Activated effector memory CD4-positive, alpha-beta T cell treated with anti-CD3 and anti-CD28 coated beads, Interleukin-2, amount 50 U/mL, for 16 hours (primary cell): ENCODE measurements at regions not wholly inside any gene's neighbourhood (a gene's known extent, or its start where the extent isn't known, plus 50 kb on each side); places are given as distances from the start of the nearest gene placed in this dataset.
"Not testable (repeated sequence)": the region's sequence is repeated elsewhere in the genome, so short reads cannot be mapped to it uniquely, and the experiment has no call there.

Experiments
- DNase-seq: peaks from one replicate; pipeline ENCODE4 v3.0.0-alpha.2; 2020

DNA sequence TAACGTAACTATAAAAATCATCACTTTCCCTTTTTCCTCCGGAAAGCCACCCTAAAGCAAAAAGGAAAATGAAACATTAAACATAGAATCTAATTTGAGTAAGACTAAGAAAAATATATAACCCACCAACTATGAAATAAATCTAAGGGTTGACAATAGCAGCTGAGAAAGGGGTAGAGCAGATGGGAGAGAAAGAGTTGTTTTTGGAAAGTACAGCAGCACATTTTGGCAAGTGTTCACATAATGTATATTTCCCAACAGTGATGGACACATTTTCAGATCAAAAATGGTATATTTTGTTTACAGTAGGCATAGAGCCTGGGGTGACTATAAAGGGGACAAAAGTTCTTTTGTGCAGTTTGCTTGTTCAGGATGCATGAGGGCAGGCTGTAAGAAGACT, 1287.4 kb upstream of the B3GALT2 start:
- no peak for DNase-seq

DNA sequence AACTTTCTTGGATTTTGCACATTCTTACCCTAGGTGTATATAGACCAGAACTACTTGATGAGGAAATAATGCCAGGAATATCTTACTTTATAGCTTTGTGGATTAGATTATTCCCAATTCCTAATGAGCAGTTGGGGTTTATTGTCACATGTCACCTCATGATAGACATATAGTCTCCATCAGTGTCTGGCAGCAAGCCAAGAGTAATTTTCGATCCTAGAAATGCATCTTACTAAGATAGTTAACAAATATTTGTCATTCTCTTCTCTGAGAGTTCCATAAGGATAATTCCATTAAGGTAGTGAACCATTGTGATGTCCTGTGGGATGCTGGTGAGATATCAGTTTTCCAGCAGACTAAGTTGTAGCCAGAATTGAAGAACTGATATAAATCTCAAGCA, 1282.9 kb upstream of the B3GALT2 start:
- DNase-seq = no peak

- no peak for DNase-seq
Measured at GRCh38 chr1:194466706-194467105, 1280.3 kb upstream of the B3GALT2 start.

GRCh38 chr1:194447636-194448035, 1261.2 kb upstream of the B3GALT2 start:
- no peak for DNase-seq

GRCh38 chr1:194445244-194445643, 1258.8 kb upstream of the B3GALT2 start:
- DNase-seq = no peak

- DNase-seq = no peak
Measured at GRCh38 chr1:194442901-194443575, 1256.6 kb upstream of the B3GALT2 start.

DNA sequence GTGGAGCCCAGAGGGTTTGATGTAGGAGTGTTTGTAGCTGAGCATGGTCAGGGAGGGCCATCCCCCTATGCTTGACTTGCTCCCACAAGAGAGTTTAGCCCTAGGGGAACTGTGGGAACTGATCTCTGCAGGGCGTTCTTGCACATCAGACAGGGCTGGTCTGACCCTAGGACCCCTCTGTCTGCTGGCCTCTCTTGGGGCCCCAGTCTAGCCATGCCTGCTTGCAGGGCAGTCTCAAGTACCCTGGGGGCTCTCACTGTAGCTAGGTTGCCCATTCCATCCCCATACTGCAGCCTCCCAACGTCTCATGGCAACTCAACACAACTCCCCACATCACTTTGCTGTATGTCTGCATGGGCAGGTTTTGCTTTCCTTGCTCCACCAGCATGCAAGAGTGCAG, 1250.7 kb upstream of the B3GALT2 start:
- no peak for DNase-seq

DNA sequence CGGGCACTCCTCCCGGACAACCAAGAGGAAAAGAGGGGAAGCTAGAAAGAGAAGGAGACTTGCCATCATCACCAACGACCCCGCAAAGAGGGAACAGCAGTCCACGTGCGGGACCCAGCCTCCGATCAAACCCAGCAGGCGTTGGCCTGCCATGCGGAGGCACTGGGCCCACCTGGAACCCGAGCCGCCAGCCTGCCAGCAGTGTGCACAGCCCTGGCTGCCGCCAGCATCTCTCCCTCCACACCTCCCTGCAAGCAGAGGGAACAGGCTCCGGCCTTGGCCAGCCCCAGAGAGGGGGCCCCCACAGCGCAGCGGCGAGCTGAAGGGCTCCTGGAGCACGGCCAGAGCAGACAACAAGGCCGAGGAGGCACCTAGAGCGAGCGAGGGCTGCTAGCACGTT, 1244.7 kb upstream of the B3GALT2 start:
- no peak for DNase-seq

DNA sequence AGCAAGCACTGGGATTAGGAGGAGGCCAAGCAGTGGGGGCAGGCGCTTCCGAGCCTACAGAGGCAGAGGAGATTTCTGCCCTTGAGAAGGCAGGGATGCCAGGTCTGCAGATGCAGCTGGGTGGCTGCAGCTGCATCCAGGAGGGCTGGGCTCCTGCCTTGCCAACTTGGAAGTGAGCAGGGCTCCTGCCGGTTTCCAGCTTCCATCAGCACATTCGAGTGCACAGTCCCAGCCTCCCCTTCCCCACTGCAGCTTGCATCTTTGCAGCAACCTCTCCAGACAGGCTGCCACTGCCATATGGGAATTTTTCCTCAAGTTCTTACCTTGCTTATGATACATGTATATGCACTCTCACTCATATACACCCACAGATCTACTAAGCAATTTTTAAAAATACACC, 1234.3 kb upstream of the B3GALT2 start:
- no peak for DNase-seq

DNA sequence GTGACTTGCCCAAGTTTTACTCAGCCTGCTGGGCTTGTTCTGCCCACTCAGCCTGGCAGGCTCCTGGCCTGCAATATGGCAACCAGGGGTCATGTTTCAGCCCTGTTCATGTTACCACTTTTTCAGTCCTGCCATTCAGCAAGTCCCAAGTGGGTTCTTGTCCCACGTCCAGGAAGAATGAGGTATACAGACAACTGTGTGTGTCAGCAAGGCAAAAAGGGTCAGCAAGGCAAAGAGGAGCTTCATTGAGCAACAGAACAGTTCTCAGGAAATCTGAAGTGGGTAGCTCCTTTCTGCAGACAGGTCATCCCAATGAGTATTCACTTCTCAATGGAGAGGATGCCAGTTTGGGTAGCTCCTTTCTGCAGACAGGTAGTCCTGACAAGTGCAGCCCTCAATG, 1233.3 kb upstream of the B3GALT2 start:
- DNase-seq = no peak

DNA sequence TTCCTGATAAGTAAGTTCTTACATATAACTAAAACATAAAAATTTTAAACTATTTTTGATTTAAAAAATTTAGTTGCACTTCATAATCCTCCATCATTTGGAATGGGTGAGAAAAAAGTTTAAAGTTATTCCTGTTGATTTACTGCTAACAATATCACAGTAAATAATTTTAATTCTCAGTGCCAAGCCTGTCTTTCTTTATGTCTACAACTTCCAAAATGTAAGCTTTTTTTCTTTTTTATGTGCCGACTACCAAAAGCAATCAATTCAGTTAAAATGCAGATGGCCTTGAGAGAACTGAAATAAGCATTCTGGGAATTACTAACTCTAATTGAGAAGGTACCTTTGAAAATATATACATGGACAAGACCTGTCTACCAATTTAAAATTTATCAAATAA, 1224.3 kb upstream of the B3GALT2 start:
- no peak for DNase-seq

- not testable (repeated sequence) for DNase-seq
Measured at GRCh38 chr1:194407238-194407637, 1220.8 kb upstream of the B3GALT2 start.

DNA sequence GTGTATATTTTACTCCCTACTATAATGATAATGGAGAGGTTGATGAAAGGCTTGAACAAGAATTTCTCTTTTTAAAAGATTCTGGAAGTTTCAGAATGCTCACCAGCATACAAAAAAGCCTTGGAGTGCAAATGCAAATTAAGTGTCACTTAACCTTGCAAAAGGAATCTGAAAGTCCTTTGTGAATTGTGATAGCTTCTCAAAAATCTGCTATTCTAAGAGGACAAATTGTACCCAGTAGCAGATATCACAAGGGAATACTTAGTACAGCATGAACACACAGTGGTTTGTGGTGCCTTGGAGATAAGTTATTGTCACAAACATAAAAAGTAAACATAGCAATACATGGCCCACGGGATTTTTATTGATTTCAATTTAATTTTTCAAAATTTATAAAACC, 1208.3 kb upstream of the B3GALT2 start:
- no peak for DNase-seq

DNA sequence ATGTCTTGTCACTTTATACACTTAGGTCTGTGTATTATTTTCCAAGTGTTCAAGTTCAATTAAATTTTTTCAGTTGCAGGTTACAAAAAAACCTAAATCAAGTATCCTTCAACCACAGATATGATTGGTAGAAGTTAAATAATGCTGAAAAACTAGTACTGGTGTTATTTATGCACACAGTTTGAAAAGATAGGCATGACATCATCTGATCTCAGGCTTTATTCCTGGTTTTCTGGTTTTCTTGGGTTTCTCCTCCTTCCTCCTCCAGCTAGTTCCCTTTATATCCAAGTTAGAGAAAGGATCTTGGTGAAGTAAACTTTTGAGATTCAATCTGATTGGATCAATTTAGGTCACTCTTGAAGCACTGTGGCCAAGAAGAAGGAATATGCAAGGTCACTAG, 1201.1 kb upstream of the B3GALT2 start:
- DNase-seq = no peak

GRCh38 chr1:194378517-194378916, 1192.1 kb upstream of the B3GALT2 start:
- no peak for DNase-seq

- no peak for DNase-seq
Measured at GRCh38 chr1:194374649-194375048, 1188.2 kb upstream of the B3GALT2 start.

DNA sequence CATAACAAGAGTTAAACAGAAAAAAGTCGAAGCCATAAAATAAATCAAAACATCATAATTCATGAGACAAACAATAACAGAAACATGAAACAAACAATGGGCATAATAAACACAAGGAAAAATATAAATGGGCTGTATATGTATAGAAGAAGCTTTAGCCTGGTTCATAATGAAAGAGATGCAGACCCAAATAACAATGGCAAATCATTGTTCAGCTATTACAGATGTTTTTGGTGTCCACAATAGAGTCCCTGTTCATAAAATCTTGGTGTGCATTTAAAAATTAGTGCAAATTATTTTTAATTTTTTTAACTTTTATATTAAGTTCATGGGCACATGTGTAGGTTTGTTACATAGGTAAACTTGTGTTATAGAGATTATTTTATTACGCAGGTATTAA, 1185.9 kb upstream of the B3GALT2 start:
- DNase-seq = no peak

- DNase-seq = no peak
Measured at GRCh38 chr1:194369622-194370021, 1183.2 kb upstream of the B3GALT2 start.

- DNase-seq = no peak
Measured at GRCh38 chr1:194369060-194369459, 1182.6 kb upstream of the B3GALT2 start.

- DNase-seq = no peak
Measured at GRCh38 chr1:194367121-194367520, 1180.7 kb upstream of the B3GALT2 start.

GRCh38 chr1:194366705-194367104, 1180.3 kb upstream of the B3GALT2 start:
- DNase-seq = no peak

- no peak for DNase-seq
Measured at GRCh38 chr1:194362327-194362726, 1175.9 kb upstream of the B3GALT2 start.

DNA sequence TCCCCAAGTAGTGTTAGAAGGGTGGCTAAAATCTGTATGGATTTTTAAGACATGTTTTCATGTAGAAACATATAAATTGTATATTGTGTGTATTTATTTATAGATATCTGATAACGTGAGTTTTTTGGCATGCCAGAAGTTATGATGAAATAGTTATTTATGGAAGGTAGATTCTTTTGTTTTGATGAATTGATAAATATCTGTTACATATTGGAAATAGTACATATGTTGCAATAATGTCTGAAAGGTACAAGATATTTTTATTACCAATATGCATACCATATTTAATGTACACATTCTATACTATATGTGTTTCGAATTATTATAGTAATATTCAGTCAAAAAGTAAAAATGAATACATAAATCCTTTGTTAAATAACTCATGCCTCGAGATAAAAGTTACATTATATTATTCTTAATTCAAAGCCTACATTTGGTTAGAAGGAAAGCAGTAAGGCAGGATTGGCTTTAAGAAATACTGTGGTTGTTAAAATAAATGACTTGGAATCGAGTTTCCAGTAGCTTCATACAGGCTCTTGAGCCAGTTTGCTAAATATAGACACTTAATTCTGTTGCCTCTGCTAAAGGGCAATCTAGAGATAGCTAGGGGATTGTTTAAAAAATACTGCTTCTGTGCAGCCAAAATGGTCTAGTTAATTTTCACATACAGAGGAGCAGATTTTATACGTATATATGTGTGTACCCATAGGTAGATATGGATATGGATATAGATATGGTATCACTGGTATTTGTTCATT, 1175.1 kb upstream of the B3GALT2 start:
- no peak for DNase-seq

GRCh38 chr1:194358208-194358581, 1171.8 kb upstream of the B3GALT2 start:
- no peak for DNase-seq
